HG03432 (cell line): ENCODE measurements at regions not wholly inside any gene's neighbourhood (a gene's known extent, or its start where the extent isn't known, plus 50 kb on each side); places are given as distances from the start of the nearest gene placed in this dataset.

Experiments used
- ATAC-seq: cut with Tn5 transposase; IDR thresholded peaks from one replicate; pipeline ENCODE4 v1.9.1; 2021; ENCODE audit warnings: mild to moderate bottlenecking, moderate library complexity; ENCODE audit not compliant: unreplicated experiment

- no peak for ATAC-seq
Observed at GRCh38 chr10:59079386-59080226, 96.8 kb upstream of the PHYHIPL start.

GRCh38 chr10:59082249-59082648 is 94.2 kb upstream of the PHYHIPL start:
- no peak for ATAC-seq

- no peak for ATAC-seq
Observed at GRCh38 chr10:59085054-59085453, 91.4 kb upstream of the PHYHIPL start.

GRCh38 chr10:59085711-59086502 is 90.5 kb upstream of the PHYHIPL start:
- no peak for ATAC-seq

GRCh38 chr10:59087486-59087885 is 89.0 kb upstream of the PHYHIPL start:
- ATAC-seq, result no peak

- no peak for ATAC-seq
Observed at GRCh38 chr10:59088912-59089573, 87.4 kb upstream of the PHYHIPL start.

- no peak for ATAC-seq
Observed at GRCh38 chr10:59090817-59091622, 85.4 kb upstream of the PHYHIPL start.

GRCh38 chr10:59093461-59093860 is 83.0 kb upstream of the PHYHIPL start:
- no peak for ATAC-seq

- ATAC-seq, result no peak
Observed at GRCh38 chr10:59096631-59097030, 79.8 kb upstream of the PHYHIPL start.

- ATAC-seq, result no peak
Observed at GRCh38 chr10:59098387-59098786, 78.1 kb upstream of the PHYHIPL start.

- no peak for ATAC-seq
Observed at GRCh38 chr10:59098831-59099452, 77.5 kb upstream of the PHYHIPL start.

- no peak for ATAC-seq
Observed at GRCh38 chr10:59099481-59099880, 77.0 kb upstream of the PHYHIPL start.

GRCh38 chr10:59102394-59102793 is 74.0 kb upstream of the PHYHIPL start:
- no peak for ATAC-seq

- no peak for ATAC-seq
Observed at GRCh38 chr10:59104186-59104585, 72.3 kb upstream of the PHYHIPL start.

- ATAC-seq, result no peak
Observed at GRCh38 chr10:59106441-59106840, 70.0 kb upstream of the PHYHIPL start.

GRCh38 chr10:59107147-59107546 is 69.3 kb upstream of the PHYHIPL start:
- no peak for ATAC-seq

- no peak for ATAC-seq
Observed at GRCh38 chr10:59108296-59108870, 68.1 kb upstream of the PHYHIPL start.

- ATAC-seq, result no peak
Observed at GRCh38 chr10:59108886-59109288, 67.6 kb upstream of the PHYHIPL start.

- ATAC-seq, result no peak
Observed at GRCh38 chr10:59109826-59110225, 66.6 kb upstream of the PHYHIPL start.

GRCh38 chr10:59124187-59124586 is 52.3 kb upstream of the PHYHIPL start:
- ATAC-seq, result no peak
